Stimulated activated CD4-positive, alpha-beta T cell treated with anti-CD3 and anti-CD28 coated beads, TNF-alpha, amount 100 ng/mL, for 48 hours (primary cell): ENCODE measurements at regions not wholly inside any gene's neighbourhood (a gene's known extent, or its start where the extent isn't known, plus 50 kb on each side); places are given as distances from the start of the nearest gene placed in this dataset.
"Not testable (repeated sequence)": the region's sequence is repeated elsewhere in the genome, so short reads cannot be mapped to it uniquely, and the experiment has no call there.

Experiments
- DNase-seq, 3 donors: peaks; one replicate each; pipeline ENCODE4 v3.0.0-alpha.2; 2020; ENCODE audit warnings: low read depth in 3 of 3

DNA sequence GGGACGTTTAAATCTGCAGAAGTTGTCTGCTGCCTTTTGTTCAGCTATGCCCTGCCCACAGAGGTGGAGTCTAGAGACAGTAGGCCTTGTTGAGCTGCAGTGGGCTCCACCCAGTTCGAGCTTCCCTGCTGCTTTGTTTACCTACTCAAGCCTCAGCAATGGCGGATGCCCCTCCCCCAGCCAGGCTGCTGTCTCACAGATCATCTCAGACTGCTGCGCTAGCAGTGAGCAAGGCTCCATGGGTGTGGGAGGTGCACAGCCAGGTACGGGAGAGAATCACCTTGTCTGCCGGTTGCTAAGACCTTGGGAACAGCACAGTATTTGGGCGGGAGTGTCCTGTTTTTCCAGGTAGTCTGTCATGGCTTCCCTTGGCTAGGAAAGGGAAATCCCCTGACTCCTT lies 114.3 kb upstream of the PALM2AKAP2 start:
- DNase-seq = not testable (repeated sequence)

DNA sequence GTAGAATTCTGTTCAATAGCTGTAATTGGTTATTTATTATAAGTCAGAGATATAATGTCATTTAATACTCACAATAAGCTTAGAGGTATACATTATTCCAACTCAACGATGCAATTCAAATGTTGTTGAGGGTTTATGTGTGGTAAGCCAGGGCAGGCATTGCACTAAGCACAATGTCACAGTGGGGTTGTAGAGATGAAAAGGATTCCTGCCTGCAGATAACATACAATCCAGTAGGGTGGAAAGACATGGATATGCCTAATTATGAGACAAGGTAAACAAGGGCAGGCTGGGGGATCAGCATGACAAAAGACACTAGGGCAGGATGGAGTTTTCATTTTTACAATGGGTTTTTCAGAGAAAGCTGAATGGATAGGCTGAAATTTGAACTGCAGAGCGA lies 98.7 kb upstream of the PALM2AKAP2 start:
- DNase-seq = no peak

DNA sequence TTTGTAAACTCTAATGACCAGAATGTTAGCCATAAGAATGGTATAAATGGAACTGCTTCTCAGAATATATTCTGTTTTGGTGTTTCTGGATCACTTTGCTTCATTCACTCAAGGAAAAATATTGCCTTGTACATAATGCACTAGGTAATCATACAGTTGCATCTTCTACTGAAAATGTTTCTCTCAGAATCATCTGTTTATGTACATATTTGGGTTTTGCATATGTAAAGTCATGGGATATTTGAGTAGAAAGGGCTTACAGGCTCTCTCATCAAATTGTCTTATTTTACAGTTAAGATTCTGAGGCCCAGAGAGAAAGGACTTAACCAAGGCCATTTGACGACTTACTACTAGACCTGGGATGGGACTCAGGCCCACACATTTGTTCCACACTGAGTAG lies 97.8 kb upstream of the PALM2AKAP2 start:
- no peak for DNase-seq

DNA sequence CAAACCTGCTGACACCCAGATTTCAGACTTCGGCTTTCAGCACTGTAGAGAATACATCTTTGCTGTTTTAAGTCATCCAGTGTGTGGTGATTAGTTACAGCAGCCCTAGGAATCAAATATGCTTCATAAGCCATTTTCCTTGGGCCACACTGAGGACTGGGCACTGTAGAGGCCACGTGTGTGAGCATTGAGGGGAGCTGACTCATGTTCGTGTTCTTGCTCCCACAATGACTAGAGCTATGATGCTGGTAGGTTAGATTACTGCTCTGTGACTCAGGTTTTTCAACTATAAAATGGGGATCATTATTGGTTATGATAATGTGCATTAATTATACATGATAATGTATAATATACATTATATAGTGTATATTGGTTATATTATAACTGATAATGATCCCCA lies 96.5 kb upstream of the PALM2AKAP2 start:
- no peak for DNase-seq

DNA sequence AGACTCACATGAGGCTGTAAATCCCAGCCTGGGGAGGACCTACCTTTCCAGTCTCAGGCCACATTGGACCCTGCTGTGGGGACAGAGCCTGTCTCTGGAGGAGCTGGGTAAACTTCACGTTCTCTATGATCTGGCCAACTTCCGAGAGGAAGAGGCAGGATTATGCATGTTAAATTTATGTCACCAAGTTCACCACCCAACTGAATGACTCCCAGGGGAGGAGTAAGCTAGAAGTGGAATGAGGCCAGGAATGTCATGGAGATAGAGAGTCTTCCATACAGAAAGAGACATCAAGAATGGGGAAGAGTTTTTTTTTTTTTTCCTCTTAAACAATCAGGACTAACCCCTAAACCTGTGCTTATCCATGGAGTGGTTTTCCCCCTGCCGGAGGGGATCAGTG lies 90.3 kb upstream of the PALM2AKAP2 start:
- no peak for DNase-seq

DNA sequence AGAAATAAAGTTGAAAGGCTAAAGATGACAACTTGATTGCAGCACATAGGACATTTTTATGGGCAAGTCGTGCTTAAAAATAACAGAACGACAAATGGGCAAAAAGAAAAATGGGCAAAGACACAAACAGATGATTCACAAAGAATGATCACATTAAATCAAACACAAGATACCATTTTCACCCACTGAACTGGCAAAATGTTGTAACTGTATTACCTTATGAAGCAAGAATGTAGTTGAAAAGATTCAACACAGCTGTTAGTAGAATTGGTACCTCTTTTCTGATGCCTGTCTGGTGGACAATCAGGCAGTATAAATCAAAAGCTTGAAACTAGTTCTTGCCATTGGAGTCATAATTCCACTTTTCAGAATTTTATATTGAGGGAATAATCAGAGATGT lies 81.0 kb upstream of the PALM2AKAP2 start:
- no peak for DNase-seq

DNA sequence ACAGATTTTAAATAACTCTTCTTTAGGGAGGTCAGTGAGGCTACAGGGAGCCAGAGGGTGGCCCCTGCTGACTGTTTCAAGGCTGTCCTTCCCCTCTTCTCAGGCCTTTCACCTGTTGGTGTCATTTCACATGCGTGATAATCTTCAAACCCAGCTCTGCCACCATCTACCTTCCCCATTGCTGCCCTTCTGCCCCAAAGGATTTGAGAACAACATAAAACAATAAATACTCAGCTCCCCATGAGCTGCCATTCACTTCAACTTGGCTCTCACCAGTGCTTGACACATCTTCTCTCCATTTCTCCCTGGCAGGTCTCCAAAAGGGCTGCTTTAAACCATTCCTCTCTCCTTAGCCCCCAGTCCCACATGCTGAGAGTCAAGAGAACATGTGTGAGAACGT lies 75.5 kb upstream of the PALM2AKAP2 start:
- DNase-seq = no peak

DNA sequence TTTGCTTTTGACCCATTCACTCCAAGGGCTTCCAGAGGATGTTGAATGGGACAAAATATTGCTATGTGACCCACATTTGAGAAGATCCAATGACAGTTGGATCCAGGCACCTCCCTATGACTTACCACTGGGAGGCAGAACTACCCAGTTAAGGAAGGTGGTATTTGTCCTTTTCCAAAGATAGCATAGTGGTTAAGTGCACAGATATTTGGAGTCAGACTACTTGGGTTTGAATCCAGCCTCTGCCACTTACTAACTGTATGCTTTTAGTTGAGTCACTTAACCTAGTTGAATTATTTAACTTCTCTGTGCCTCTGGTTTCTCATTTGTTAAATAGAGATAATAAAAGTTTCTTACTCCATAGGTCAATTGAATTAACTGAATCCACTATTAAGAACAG lies 74.5 kb upstream of the PALM2AKAP2 start:
- no peak for DNase-seq

DNA sequence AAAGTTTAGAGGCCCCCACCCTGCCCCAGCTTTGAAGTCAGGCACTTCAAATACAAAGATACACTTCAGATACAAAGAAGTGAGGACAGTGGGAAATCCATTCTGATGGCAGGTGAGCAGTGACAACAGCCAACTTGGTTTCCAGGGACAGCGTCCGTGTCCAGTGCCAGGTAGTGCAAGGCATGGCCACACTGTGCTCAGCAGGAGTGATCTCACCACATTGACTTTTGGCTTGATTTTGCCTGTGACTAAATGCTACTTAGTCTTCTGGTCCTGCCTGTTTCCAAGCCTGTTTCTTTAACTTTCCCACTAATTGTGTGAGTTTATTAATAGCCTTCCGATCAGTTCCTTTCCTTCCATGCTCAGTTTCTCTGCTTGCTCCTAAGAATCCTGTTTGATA lies 72.6 kb upstream of the PALM2AKAP2 start:
- no peak for DNase-seq

DNA sequence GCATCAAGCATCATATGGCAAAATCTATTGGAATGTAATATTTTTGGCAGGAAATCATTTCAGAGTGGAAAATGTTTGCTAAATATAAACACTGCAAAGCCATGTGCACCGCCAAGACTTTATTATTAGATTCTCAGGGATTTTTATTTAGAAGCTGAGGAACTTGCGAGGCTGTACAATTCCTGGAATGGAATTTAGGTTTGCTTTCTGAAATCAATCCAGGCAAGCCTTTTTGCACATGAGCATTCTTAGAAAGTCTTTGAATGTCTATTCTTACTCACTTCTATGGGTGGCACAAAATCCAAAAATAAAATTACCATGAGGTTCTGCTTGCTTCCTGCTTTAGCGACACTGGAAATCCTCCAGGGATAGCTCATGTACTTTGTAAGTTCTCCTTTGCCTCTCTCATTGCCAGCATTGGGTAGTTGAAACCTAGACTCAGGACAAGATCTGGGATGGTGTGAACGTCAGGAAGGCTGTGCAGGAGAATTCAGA lies 71.5 kb upstream of the PALM2AKAP2 start:
- DNase-seq = no peak

DNA sequence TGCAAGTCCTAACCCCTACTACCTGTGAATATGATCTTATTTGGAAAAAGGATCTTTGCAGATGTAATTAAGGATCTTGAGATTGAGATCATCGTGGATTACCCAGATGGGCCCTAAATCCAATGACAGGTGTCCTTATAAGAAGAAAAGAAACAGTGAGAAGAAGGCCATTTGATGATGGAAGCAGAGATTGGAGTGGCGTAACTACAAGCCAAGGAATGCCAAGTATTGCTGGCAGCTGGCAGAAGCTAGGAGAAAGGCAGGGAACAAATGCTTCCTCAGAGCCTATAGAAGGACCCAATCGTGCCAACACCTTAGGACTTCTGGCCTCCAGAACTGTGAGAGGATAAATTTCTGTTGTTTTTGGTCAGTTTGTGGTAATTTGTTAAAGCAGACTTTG lies 70.1 kb upstream of the PALM2AKAP2 start:
- DNase-seq = no peak

DNA sequence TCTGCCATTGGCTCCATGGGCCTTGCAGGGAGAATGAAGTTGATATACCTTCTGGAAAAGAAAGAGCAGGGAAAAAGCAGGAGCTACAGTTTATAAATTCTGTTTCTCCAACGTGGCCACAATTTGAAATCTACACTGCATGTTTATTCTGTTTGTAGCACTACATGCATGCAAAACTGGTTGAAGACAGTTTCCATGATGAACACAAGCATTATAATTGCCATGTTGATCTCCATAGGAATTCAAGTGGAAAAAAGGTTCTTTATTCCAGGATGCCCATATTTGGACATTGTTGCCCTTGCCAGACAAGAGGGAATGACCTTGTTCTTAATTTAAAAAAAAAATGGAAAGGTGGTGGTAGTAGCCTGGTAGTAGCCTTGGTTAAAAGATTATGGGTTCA lies 69.2 kb upstream of the PALM2AKAP2 start:
- DNase-seq = no peak

DNA sequence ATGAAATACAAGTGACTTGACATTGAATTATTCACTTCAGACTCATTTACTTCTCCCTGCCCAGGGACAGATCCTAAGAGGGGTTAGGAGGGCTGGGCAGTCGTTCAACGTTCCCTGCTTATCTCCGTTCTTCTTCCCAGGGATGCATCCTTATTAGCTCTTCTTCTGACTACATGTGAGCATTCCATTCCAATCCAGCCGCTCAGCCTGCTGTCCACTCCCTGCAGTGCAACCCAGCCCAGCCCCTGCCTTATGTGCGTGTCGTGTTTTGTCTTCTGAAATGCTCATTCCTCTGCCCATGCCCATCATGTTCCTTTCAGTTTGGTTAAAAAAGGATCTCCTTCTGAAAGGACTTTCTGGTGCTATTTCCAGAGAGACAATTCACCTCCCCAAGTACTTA lies 64.7 kb upstream of the PALM2AKAP2 start:
- no peak for DNase-seq

DNA sequence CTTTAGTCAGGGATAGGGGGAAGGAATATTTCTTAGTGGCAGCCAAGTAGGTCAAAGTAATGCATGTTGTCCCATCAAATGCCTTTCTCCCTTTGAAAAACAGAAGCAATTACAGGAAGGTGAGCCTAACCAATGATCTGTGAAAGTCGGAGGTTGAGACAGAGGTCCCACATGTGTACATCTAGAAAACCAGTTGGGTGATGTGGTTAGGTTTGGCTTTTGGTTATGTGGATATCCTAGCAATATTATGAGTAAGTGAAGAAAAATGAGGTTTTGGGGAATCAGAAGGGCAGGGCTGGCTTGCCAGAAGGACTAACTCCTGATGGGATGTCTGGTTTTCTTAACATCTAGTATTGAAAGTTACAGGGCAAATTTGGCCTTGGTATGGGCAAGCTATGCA lies 63.4 kb upstream of the PALM2AKAP2 start:
- DNase-seq = no peak

DNA sequence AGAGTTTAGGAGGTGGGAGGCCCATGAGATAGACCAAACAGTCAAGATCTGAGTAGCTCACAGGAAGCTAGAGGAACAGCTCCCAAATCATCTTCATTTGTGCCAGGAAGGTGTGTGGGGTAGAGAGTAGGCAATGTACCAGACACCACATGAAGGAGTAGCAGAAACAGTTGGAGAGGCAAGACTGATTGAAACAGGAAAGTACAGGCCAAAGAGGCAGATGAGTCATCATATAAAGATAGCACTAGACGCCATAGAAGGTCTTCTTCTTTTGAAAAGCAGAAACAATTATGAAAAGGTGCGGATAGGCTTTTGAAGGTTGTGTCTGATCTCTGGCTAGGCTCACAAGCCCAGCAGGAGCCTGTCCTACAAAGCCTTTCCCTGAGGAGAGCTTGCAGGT lies 62.7 kb upstream of the PALM2AKAP2 start:
- DNase-seq = no peak

DNA sequence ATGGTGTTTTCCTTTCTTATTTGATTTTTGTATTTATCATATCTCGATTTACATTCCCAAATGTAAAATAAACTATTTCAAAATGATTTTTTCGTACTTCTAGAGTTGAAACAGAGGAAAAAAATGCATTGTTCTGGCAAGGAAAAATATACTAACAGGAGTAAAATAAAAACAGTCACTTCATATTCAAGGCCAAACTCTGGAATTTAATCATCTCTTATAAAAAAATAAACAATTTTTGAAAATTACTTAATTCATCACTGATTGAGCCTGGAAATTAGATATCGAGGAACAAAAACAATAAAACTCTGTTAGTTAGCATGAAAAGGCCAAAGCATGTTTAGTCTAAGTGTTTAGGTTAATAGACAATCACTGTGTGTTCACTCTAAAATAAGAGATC lies 61.1 kb upstream of the PALM2AKAP2 start:
- no peak for DNase-seq

DNA sequence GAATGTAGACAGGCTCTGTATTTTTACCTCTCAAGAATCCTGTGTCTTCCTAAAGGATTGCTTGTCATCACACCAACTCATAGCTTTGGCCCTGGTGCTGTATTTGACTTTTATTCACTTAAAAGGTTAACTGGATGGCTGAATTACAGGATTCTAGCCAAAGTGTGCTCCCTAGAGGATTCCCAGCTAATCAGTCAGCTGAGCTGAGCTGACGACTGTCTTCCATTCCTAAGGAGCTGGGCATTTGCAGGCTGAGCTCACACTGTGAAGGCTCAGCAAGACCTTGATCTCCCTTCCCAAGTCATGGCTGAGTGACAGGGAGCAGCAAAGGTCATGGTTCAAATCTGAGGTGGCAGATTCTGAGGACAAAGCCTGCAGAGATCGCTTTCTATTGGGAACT lies 59.0 kb upstream of the PALM2AKAP2 start:
- DNase-seq = no peak

DNA sequence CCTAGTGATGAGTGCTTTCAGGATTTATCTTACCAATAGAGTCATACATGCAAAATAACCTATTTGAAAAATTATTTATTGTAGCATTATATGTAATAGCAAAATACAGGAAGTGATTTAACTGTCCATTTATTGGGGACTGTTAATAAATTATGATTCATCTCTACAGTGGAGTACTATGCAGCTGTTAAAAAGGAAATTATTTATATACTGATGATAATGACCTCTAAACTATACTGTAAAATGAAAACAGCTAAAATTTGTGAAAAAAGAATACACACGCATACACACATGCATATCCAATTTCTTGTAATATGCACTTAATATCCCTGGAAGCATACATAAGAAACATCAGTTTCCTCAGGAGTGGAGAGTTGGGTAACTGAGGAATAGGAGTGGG lies 58.0 kb upstream of the PALM2AKAP2 start:
- no peak for DNase-seq

DNA sequence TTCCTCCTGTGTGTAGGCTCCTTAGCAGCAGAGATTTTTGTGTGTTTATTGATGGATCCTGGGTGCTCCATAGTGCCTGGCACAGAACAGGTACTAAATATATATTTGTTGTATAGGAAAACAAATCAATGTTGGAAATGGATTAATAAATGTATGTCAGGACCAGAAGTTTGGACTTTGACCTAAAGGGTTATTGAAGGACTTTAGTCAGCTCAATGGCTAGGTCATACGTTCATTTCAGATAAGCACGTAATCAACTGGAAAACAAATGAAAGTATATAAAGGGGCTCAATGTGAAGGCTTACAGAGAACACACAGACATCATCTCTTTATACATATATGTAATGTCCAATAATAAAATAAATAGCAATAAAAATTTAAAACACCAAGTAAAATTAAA lies 56.2 kb upstream of the PALM2AKAP2 start:
- no peak for DNase-seq

DNA sequence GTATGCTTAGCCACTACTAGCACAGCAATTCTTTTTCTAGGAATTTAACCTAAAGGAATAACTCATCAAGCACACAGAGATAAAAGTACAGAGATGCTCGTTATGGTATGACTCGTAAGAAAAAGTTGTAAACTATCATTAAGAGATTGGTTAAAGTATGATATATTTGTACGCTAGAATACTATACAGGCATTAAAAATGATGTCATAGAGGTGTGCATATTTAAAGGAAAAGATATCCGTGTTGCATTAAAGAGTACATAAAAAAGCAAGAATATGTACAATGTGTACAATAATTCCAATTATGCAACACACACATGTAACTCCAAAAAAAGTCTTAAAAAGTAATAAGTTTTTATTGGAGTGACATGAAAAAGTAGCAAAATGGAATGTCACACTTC lies 54.5 kb upstream of the PALM2AKAP2 start:
- DNase-seq = no peak

DNA sequence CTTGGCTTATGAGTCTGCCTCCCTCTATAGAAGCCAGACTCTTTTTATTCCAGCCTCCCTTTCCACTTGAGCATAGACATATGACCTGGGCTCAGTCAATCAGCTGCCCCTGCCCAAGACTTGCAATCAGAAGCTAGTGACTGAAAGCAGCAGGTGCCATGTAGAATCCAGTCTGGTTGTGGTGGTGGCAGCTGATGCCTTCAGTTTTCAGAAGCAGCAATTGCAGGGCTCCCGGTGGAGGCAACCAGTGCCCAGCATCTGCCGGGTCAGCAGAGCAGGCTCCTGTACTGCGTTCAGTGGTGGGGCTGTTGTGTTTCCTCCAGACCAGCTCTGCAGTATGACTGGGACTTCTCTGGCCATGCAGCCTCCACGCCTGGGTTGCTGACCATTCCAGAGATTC lies 53.9 kb upstream of the PALM2AKAP2 start:
- no peak for DNase-seq

DNA sequence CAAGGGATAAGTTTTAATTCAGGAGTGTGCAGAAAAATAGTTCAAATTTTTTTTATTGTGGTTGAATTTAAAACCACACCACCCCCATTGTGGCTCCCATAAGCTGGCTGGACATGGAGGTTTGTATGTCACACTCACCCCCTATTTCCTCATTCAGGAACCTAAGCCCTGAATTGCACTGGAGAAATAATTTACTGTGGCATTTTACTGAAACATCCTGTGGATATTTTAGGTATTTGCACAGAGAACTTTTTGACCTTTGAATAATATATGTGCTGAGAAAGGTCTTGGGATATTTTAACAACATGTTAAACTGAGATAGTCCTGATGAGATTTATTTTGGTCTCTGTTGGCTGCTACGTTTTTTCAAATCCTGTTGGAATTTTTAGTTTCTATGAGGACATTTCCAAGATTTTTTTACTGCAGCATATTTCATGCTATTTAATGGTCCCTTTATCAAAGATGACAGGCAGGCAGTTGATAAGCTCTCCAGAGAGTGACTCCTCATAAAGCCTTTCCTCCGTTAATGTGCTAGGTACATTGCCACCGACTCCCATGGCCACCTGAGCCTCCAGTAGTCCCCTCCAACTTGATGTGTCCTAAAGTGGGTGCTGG lies 51.2 kb upstream of the PALM2AKAP2 start:
- no peak for DNase-seq

DNA sequence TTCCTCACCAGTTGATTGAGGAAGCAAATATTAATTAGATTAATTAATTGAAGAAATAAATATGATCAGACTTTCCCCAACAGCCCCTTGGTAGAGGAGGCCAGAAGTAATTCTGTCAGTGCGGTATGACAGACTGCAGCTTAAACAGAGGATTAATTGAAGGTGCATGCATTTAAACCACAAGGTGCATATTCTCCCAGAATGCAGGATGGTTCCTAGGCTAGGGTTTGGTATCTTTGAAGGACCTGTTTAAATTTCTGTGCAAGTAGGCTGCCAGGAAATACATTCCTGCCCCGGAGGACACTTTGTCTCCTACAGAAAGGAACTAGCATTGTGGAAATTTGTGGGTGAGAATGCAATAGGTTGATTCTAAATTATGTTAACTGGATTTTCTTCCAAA lies 50.5 kb upstream of the PALM2AKAP2 start:
- no peak for DNase-seq
